ENCODE measurements at regions not wholly inside any gene's neighbourhood (a gene's known extent, or its start where the extent isn't known, plus 50 kb on each side); places are given as distances from the start of the nearest gene placed in this dataset.
"Not testable (repeated sequence)": the region's sequence is repeated elsewhere in the genome, so short reads cannot be mapped to it uniquely, and the experiment has no call there.

DNA sequence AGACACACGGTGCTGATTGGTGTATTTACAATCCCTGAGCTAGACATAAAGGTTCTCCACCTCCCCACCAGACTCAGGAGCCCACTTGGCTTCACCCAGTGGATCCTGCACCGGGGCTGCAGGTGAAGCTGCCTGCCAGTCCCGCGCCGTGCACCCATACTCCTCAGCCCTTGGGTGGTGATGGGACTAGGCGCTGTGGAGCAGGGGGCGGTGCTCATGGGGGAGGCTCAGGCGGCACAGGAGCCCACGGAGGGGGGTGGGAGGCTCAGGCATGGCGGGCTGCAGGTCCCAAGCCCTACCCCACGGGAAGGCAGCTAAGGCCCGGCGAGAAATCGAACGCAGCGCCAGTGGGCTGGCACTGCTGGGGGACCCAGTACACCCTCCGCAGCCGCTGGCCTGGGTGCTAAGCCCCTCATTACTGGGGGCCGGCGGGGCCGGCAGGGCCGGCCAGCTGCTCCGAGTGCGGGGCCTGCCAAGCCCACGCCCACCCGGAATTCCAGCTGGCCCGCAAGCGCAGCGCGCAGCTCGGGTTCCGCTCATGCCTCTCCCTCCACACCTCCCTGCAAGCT is 1447.2 kb downstream of the RAPGEF2 start:
- not testable (repeated sequence) for DNase-seq (ENCODE audit: extremely low read depth in 1 of 11, low read depth in 9 of 11, low spot score in 4 of 11)

GRCh38 chr4:160562661-160563060 is 1459.8 kb downstream of the RAPGEF2 start:
- no peak for DNase-seq (ENCODE audit: extremely low read depth in 1 of 11, low read depth in 9 of 11, low spot score in 4 of 11)

DNA sequence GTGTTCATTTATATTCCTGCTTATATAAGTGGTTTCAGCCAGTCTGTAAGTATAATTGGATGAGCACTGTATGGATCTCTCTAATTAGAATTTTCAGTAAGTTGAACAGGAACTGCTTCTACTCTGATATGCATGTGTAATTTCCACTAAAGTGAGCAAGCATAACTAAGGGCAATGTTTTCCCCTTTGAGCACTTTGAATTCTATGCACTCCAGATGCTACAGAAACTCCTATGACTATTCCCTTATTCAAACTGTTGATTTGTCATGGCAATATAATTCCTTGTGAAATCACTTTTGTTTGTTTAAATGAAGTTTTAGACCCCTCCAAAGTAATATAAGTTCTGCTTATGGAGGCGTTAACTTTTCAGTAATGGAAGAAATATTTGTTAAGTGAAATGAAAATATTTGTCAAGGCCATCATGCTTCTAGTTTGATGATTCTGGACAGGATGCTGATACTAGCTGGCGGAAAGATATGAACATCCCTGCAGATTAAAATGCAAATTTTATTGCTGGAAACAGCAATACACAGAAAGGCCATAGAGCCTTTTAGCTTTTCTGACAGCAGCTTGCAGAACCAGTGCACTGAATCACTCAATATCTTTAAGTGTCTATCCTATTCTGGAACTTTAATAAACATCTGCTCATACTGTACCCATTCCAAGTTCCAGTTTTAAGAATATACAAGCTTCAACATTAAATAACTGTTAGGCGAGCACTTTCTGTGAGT is 1460.8 kb downstream of the RAPGEF2 start:
- DNase-seq (ENCODE audit: extremely low read depth in 1 of 11, low read depth in 9 of 11, low spot score in 4 of 11), result no peak

GRCh38 chr4:160567634-160568033 is 1464.8 kb downstream of the RAPGEF2 start:
- DNase-seq (ENCODE audit: extremely low read depth in 1 of 11, low read depth in 9 of 11, low spot score in 4 of 11), result no peak

DNA sequence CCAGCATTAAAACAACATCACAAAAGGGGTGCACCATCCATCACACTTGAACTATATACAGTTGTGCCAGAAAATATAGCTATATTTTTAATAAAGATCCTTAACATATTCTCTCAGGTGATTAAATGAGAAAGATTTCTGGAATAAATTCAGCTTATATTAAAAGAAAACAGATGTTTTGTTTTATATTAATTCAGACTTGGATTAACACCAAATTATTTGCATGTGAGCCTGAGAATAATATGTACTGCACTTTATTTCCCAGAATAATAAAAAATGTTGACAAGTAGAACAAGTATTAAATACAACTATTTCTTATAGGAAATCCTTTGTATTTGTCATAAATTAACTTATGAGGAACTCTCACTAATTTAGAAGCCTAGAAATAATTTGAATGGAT is 1467.4 kb downstream of the RAPGEF2 start:
- no peak for DNase-seq (ENCODE audit: extremely low read depth in 1 of 11, low read depth in 9 of 11, low spot score in 4 of 11)

- not testable (repeated sequence) for DNase-seq (ENCODE audit: extremely low read depth in 1 of 11, low read depth in 9 of 11, low spot score in 4 of 11)
Measured at GRCh38 chr4:160574272-160574671, 1471.4 kb downstream of the RAPGEF2 start.

GRCh38 chr4:160580581-160580980 is 1477.7 kb downstream of the RAPGEF2 start:
- no peak for DNase-seq (ENCODE audit: extremely low read depth in 1 of 11, low read depth in 9 of 11, low spot score in 4 of 11)

DNA sequence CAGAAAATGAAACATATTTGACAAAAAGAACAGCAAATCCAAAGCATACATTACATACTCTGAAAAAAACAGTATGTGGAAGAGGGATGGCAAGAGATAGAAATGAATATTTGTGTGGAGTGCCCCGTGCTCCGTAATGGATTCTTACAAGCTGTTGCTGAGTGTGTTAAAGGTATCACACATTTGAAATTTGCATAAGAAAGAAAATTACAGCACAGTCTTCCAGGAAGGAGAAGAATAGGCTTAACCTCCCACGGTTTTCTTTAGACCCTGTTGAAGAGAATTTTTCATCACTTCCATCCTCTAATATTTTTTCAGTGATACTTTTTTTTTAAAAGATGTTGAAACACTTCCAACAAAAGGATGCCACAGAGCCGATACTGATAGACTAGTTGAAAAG is 1489.4 kb downstream of the RAPGEF2 start:
- DNase-seq (ENCODE audit: extremely low read depth in 1 of 11, low read depth in 9 of 11, low spot score in 4 of 11), result no peak

- DNase-seq (ENCODE audit: extremely low read depth in 1 of 11, low read depth in 9 of 11, low spot score in 4 of 11), result no peak
Measured at GRCh38 chr4:160595646-160596045, 1492.8 kb downstream of the RAPGEF2 start.

- DNase-seq (ENCODE audit: extremely low read depth in 1 of 11, low read depth in 9 of 11, low spot score in 4 of 11), result no peak
Measured at GRCh38 chr4:160604541-160604940, 1501.7 kb downstream of the RAPGEF2 start.

- no peak for DNase-seq (ENCODE audit: extremely low read depth in 1 of 11, low read depth in 9 of 11, low spot score in 4 of 11)
Measured at GRCh38 chr4:160611181-160611580, 1508.3 kb downstream of the RAPGEF2 start.

DNA sequence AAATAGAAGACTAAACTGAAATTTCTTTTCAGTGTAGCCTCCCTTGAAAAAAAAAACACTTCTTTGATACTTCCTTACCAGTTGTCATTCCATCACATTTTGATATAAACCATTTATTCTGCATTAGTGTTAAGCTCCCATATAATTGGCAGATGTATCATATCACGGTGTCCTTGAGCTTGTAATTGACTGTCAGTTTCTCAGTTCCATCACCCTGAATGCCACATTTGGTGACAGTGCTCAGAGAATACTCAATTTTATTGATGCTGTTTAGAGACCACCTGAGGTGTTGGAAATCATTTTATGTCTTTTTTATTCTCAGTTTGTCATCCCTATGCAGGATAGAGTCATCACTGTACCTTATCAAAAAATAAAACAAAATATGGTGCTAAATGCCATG is 1528.2 kb downstream of the RAPGEF2 start:
- no peak for DNase-seq (ENCODE audit: extremely low read depth in 1 of 11, low read depth in 9 of 11, low spot score in 4 of 11)

- no peak for DNase-seq (ENCODE audit: extremely low read depth in 1 of 11, low read depth in 9 of 11, low spot score in 4 of 11)
Measured at GRCh38 chr4:160652790-160653189, 1511.0 kb downstream of the FSTL5 start.

DNA sequence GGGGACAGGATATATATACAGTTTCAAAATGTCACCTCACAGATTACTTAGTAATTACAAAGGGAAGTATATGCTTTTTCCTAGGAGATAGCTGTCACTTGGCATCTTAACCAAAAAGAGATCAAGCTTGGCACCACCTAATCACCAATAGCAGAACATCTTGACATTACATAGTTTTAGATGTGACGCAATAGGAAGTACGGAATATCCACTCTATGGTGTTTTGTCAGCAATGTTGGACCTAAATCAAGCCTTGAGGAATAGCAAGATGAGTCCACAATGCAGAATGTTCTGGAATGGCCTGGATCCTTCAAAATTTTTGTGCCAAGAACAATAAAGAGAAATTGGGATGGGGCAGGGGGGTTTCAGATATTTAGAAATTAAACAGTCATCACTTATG is 1488.2 kb downstream of the FSTL5 start:
- no peak for DNase-seq (ENCODE audit: extremely low read depth in 1 of 11, low read depth in 9 of 11, low spot score in 4 of 11)

GRCh38 chr4:160685729-160686128 is 1478.1 kb downstream of the FSTL5 start:
- DNase-seq (ENCODE audit: extremely low read depth in 1 of 11, low read depth in 9 of 11, low spot score in 4 of 11), result no peak

DNA sequence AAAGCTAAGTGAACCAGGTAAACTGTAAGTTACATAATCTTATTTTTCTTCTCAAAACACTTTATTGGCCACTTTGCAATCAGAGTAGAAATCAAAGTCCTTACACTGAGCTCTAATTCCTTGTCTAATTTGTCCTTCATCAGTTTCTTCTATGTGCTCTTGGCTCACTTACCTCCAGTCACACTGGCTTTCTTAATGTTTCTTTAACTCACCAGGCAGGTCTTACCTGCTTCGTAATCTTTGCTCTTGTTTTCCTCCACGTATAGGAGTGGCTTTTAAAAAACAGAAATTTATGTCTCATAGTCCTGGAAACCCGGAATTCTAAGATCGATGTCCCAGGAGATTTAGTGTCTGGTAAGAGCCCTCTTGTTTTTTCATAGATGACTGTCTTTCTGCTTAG is 1462.1 kb downstream of the FSTL5 start:
- no peak for DNase-seq (ENCODE audit: extremely low read depth in 1 of 11, low read depth in 9 of 11, low spot score in 4 of 11)

DNA sequence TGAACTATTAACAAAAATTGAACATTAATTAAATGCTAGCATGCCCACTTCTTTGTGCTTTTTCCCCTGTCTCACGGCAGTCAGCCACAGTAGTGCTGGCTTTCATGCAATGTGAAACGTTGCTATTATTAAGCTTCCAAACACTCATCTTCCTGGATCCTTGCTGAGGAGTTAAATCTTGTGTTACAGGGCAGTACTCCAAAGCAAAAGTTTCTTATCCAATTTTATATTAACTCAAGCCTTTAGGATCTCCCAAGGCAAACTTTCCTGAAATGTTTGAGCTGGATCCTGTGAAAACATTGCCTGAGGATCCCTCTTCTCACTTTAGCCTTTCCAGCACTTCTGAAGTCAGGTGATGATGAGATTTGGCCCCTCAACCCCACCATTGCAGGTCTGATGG is 1454.8 kb downstream of the FSTL5 start:
- DNase-seq (ENCODE audit: extremely low read depth in 1 of 11, low read depth in 9 of 11, low spot score in 4 of 11), result no peak

GRCh38 chr4:160709546-160709945 is 1454.3 kb downstream of the FSTL5 start:
- DNase-seq (ENCODE audit: extremely low read depth in 1 of 11, low read depth in 9 of 11, low spot score in 4 of 11), result no peak

- DNase-seq (ENCODE audit: extremely low read depth in 1 of 11, low read depth in 9 of 11, low spot score in 4 of 11), result no peak
Measured at GRCh38 chr4:160716551-160716950, 1447.2 kb downstream of the FSTL5 start.

DNA sequence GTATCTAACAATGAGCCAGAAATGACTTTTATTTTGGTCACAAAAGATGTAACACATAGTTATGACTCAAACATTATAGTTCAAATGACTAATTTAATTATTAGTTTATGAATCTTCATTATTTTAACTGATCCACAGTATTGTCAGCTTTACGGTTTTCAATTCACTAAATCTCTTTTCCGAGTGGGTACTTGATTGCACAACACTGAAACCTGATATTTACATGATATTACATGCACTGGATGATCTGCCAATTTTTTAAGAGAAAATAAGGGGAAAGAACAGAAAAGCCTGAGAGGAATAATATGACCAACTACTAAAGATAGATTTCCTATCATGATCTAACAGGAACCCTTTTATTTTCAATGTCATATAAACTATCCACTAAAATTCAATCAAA is 1446.0 kb downstream of the FSTL5 start:
- no peak for DNase-seq (ENCODE audit: extremely low read depth in 1 of 11, low read depth in 9 of 11, low spot score in 4 of 11)

- no peak for DNase-seq (ENCODE audit: extremely low read depth in 1 of 11, low read depth in 9 of 11, low spot score in 4 of 11)
Measured at GRCh38 chr4:160724063-160724462, 1439.7 kb downstream of the FSTL5 start.
